Stomach (tissue), 8 donors: ENCODE measurements at regions not wholly inside any gene's neighbourhood (a gene's known extent, or its start where the extent isn't known, plus 50 kb on each side); places are given as distances from the start of the nearest gene placed in this dataset.

Source experiments
- DNase-seq, 2 donors: peaks; one replicate each; pipeline versions ENCODE4 v3.0.0 to v3.0.0-alpha.2; 2013 to 2019
- H3K27ac ChIP-seq, 5 donors: fragments of 200-600 bp in 4 of 5; sonication (generic) in 4 of 5; one replicate each; pipeline ENCODE4 v1.5.1; 2013 to 2019; ENCODE audit warnings: mild to moderate bottlenecking in 1 of 5, moderate library complexity in 1 of 5
- H3K27me3 ChIP-seq, 3 donors: fragments of 200-600 bp; sonication (generic); one replicate each; pipeline ENCODE4 v1.5.1; 2017 to 2019; ENCODE audit warnings: mixed run types in 1 of 3
- H3K36me3 ChIP-seq, 4 donors: fragments of 200-600 bp; sonication (generic); 1 replicate in 3 of 4; 2 replicates in 1 of 4; pipeline ENCODE4 v1.5.1; 2016 to 2019
- H3K4me1 ChIP-seq, 4 donors: fragments of 200-600 bp; sonication (generic); one replicate each; pipeline ENCODE4 v1.5.1; 2016 to 2019
- H3K4me3 ChIP-seq, 4 donors: fragments of 200-600 bp; sonication (generic) in 3 of 4; one replicate each; pipeline ENCODE4 v1.5.1; 2016 to 2019; ENCODE audit warnings: mild to moderate bottlenecking in 1 of 4
- H3K9me3 ChIP-seq, 4 donors: fragments of 200-600 bp; sonication (generic); one replicate each; pipeline ENCODE4 v1.5.1; 2016 to 2019
- CTCF ChIP-seq, 7 experiments: fragments of 450-650 bp in 4 of 7; fragments of 200-600 bp in 3 of 7; sonication (generic) in 3 of 7; IDR thresholded peaks; one replicate each; pipeline ENCODE4 v1.5.1; 2016 to 2019; ENCODE audit warnings: antibody characterized with exemption in 7 of 7, control low read depth in 2 of 7, mild to moderate bottlenecking in 1 of 7
- EP300 ChIP-seq: sonication (generic); formaldehyde crosslinking; IDR thresholded peaks from one replicate; pipeline ENCODE4 v1.6.1; 2017; ENCODE audit warnings: antibody characterized with exemption
- POLR2A ChIP-seq, 4 donors: fragments of 450-650 bp; IDR thresholded peaks; one replicate each; pipeline ENCODE4 v1.6.1; 2016; ENCODE audit warnings: antibody characterized with exemption in 4 of 4, control low read depth in 2 of 4, mild to moderate bottlenecking in 1 of 4, moderate library complexity in 1 of 4
- POLR2AphosphoS5 ChIP-seq, 3 donors: sonication (generic); formaldehyde crosslinking; IDR thresholded peaks; one replicate each; pipeline ENCODE4 v1.6.1; 2016; ENCODE audit warnings: antibody characterized with exemption in 3 of 3
- WGBS, 5 donors: extraction: QIAGEN DNeasy Blood & Tissue Kit in 3 of 5; methylation state at CpG; one replicate each; pipeline versions ENCODE4 v1.1.5 to v1.1.7; 2013 to 2018; 5-methylcytosine and 5-hydroxymethylcytosine counted together
- intact Hi-C: fragments of 100-400 bp; cut with DNase I; formaldehyde crosslinking; loops from one replicate; pipeline ENCODE4 v1.15.1; 2023; ENCODE audit warnings: low total_unique reads
- donor health status: healthy with polysubstance abuse.
- donor health status: Bipolar disorder and iron deficiency.
- donor health status: healthy.

GRCh38 chr1:209383422-209383821 lies 200.1 kb upstream of the CAMK1G start:
- intact Hi-C loops = no loop called here
- WGBS, 5 donors = 73 to 93% (median 82%) methylated on average over 4 of the region's 4 CpGs
- H3K36me3 ChIP-seq = no peaks in the 10 kb centered on the region
- no peaks in the 10 kb centered on the region for H3K4me1 ChIP-seq
- no peaks in the 10 kb centered on the region for H3K9me3 ChIP-seq
- no peak overlapping the region for H3K27ac ChIP-seq
- DNase-seq = no peak
- H3K4me3 ChIP-seq = no peak overlapping the region
- TF ChIP-seq EP300 = no peak
- H3K27me3 ChIP-seq = peaks cover 0 to 6% (median 0%) of the 10 kb centered on the region in 3 donors

GRCh38 chr1:209383907-209384709 lies 199.4 kb upstream of the CAMK1G start:
- Histone ChIP-seq H3K4me3 (no peak overlapping the region), H3K27ac (no peak overlapping the region), H3K27me3 (peaks cover 0 to 2% (median 0%) of the 10 kb centered on the region in 3 donors), H3K9me3 (no peaks in the 10 kb centered on the region), H3K4me1 (no peaks in the 10 kb centered on the region), H3K36me3 (no peaks in the 10 kb centered on the region)
- 48 to 67% (median 60%) methylated on average over 5 of the region's 5 CpGs for WGBS, 5 donors
- DNase-seq = no peak
- intact Hi-C loops = no loop called here
- TF ChIP-seq EP300 = no peak
- TF ChIP-seq POLR2A (IDR thresholded peaks at IDR 0.05) = no peak
- no peak for TF ChIP-seq POLR2AphosphoS5 (IDR thresholded peaks at IDR 0.05)
- no peak for TF ChIP-seq CTCF (IDR thresholded peaks at IDR 0.05)

- H3K27me3 ChIP-seq = no peaks in the 10 kb centered on the region
- no peak for DNase-seq
- no peaks in the 10 kb centered on the region for H3K4me1 ChIP-seq
- H3K4me3 ChIP-seq = no peak overlapping the region
- intact Hi-C loops = no loop called here
- 89 to 97% (median 93%) methylated on average over 2 of the region's 2 CpGs for WGBS, 5 donors
- no peaks in the 10 kb centered on the region for H3K9me3 ChIP-seq
- no peaks in the 10 kb centered on the region for H3K36me3 ChIP-seq
- no peak overlapping the region for H3K27ac ChIP-seq
- TF ChIP-seq POLR2AphosphoS5 (IDR thresholded peaks at IDR 0.05) = no peak
- TF ChIP-seq POLR2A (IDR thresholded peaks at IDR 0.05) = no peak
- no peak for TF ChIP-seq CTCF (IDR thresholded peaks at IDR 0.05)
- TF ChIP-seq EP300 = no peak
These were observed 198.6 kb upstream of the CAMK1G start for GRCh38 chr1:209384710-209385550.

GRCh38 chr1:209386156-209386555 lies 197.4 kb upstream of the CAMK1G start:
- Histone ChIP-seq H3K27me3 (no peaks in the 10 kb centered on the region), H3K36me3 (no peaks in the 10 kb centered on the region), H3K4me3 (no peak overlapping the region), H3K9me3 (no peaks in the 10 kb centered on the region), H3K4me1 (no peaks in the 10 kb centered on the region), H3K27ac (no peak overlapping the region)
- WGBS, 5 donors = 66 to 90% (median 87%) methylated on average over 2 of the region's 2 CpGs
- intact Hi-C loops = no loop called here
- TF ChIP-seq POLR2AphosphoS5 (IDR thresholded peaks at IDR 0.05) (no peak), CTCF (IDR thresholded peaks at IDR 0.05) (no peak), POLR2A (IDR thresholded peaks at IDR 0.05) (no peak), EP300 (no peak)
- DNase-seq = no peak
